Colonic mucosa (tissue), 4 donors: ENCODE measurements at regions not wholly inside any gene's neighbourhood (a gene's known extent, or its start where the extent isn't known, plus 50 kb on each side); places are given as distances from the start of the nearest gene placed in this dataset.

Source experiments
- DNase-seq: peaks from one replicate; pipeline ENCODE4 v3.0.0-alpha.2; 2020
- H3K27ac ChIP-seq: fragments of 200-600 bp; one replicate; pipeline ENCODE4 v1.8.0; 2021
- H3K27me3 ChIP-seq: fragments of 200-600 bp; one replicate; pipeline ENCODE4 v1.8.0; 2021
- H3K36me3 ChIP-seq: fragments of 200-600 bp; one replicate; pipeline ENCODE4 v1.8.0; 2021
- H3K4me1 ChIP-seq: fragments of 200-600 bp; one replicate; pipeline ENCODE4 v1.8.0; 2021; ENCODE audit warnings: mild to moderate bottlenecking
- H3K4me3 ChIP-seq: fragments of 200-600 bp; one replicate; pipeline ENCODE4 v1.8.0; 2021
- H3K9ac ChIP-seq, 2 donors: one replicate each; pipeline ENCODE4 v1.7.0; 2013; ENCODE audit warnings: control low read depth in 2 of 2, low read depth in 2 of 2, low read length in 2 of 2
- H3K9me3 ChIP-seq: fragments of 200-600 bp; one replicate; pipeline ENCODE4 v1.8.0; 2021
- CTCF ChIP-seq: fragments of 200-600 bp; IDR thresholded peaks from one replicate; pipeline ENCODE4 v1.8.0; 2022; ENCODE audit warnings: antibody characterized with exemption, mild to moderate bottlenecking
- intact Hi-C: fragments of 100-400 bp; cut with DNase I; formaldehyde crosslinking; loops from one replicate; pipeline ENCODE4 v1.14.1; 2022
- donor health status: healthy.
- donor health status: DM: no; HTN: no; CAD: no.
- donor health status: DM: no; HTN: no; CAD: no.

GRCh38 chr6:1513215-1513780 lies 96.4 kb upstream of the FOXC1 start:
- no peak for DNase-seq
- H3K9ac ChIP-seq, result no peak overlapping the region

GRCh38 chr6:1514078-1514477 lies 95.6 kb upstream of the FOXC1 start:
- Histone ChIP-seq H3K9ac (no peak overlapping the region), H3K36me3 (no peaks in the 10 kb centered on the region), H3K4me1 (no peaks in the 10 kb centered on the region), H3K27ac (no peak overlapping the region), H3K9me3 (no peaks in the 10 kb centered on the region), H3K27me3 (no peaks in the 10 kb centered on the region), H3K4me3 (no peak overlapping the region)
- no peak for TF ChIP-seq CTCF
- intact Hi-C loops, result no loop called here
- DNase-seq, result no peak

More at GRCh38 chr6:1513215-1513780, 96.4 kb upstream of the FOXC1 start:
- TF ChIP-seq CTCF, result no peak
- Histone ChIP-seq H3K4me3 (no peak overlapping the region), H3K9me3 (no peaks in the 10 kb centered on the region), H3K36me3 (no peaks in the 10 kb centered on the region), H3K4me1 (no peaks in the 10 kb centered on the region), H3K27ac (no peak overlapping the region), H3K27me3 (no peaks in the 10 kb centered on the region)
- intact Hi-C loops, result no loop called here

GRCh38 chr6:1515280-1515679 lies 94.4 kb upstream of the FOXC1 start:
- Histone ChIP-seq H3K9me3 (no peaks in the 10 kb centered on the region), H3K9ac (no peak overlapping the region), H3K27me3 (no peaks in the 10 kb centered on the region), H3K4me3 (no peak overlapping the region), H3K36me3 (no peaks in the 10 kb centered on the region), H3K27ac (no peak overlapping the region), H3K4me1 (no peaks in the 10 kb centered on the region)
- intact Hi-C loops, result no loop called here
- TF ChIP-seq CTCF, result no peak
- DNase-seq, result no peak

- Histone ChIP-seq H3K27me3 (no peaks in the 10 kb centered on the region), H3K4me3 (no peak overlapping the region), H3K9ac (no peak overlapping the region), H3K27ac (no peak overlapping the region), H3K36me3 (no peaks in the 10 kb centered on the region), H3K4me1 (no peaks in the 10 kb centered on the region), H3K9me3 (no peaks in the 10 kb centered on the region)
- TF ChIP-seq CTCF, result no peak
- no peak for DNase-seq
- intact Hi-C loops, result no loop called here
Observed at GRCh38 chr6:1515781-1516180, 93.9 kb upstream of the FOXC1 start.

- no peak for TF ChIP-seq CTCF
- Histone ChIP-seq H3K4me1 (no peaks in the 10 kb centered on the region), H3K4me3 (no peak overlapping the region), H3K36me3 (no peaks in the 10 kb centered on the region), H3K9me3 (no peaks in the 10 kb centered on the region), H3K9ac (no peak overlapping the region), H3K27me3 (no peaks in the 10 kb centered on the region), H3K27ac (no peak overlapping the region)
- intact Hi-C loops, result no loop called here
- no peak for DNase-seq
Observed at GRCh38 chr6:1516742-1517520, 92.8 kb upstream of the FOXC1 start.
